Endothelial cell of umbilical vein (primary cell): ENCODE measurements at regions not wholly inside any gene's neighbourhood (a gene's known extent, or its start where the extent isn't known, plus 50 kb on each side); places are given as distances from the start of the nearest gene placed in this dataset.

Source experiments
- BruUV-seq: library from RNA; stranded (reverse); fragments of 400-500 nt; replicated peaks from 2 replicates; lab custom pipeline; 2021; lab: Mats Ljungman, UMichigan
- CTCF ChIA-PET: fragments of 300-600, 350-600 bp; sonication (Branson Sonifier 250); formaldehyde crosslinking; loops from one replicate; lab custom pipeline; 2021; ENCODE audit warnings: antibody characterized with exemption, inconsistent platforms; lab: Charles Lee
- POLR2A ChIA-PET: fragments of 300-600, 350-600 bp; sonication (Branson Sonifier 250); formaldehyde crosslinking; loops from one replicate; lab custom pipeline; 2021; ENCODE audit warnings: antibody characterized with exemption, inconsistent platforms; lab: Charles Lee
- DNase-seq: peaks from one replicate; pipeline ENCODE4 v3.0.0-alpha.2; 2011; ENCODE audit warnings: low read depth, low spot score
- FAIRE-seq: peaks from 2 replicates; lab custom pipeline; 2011; peaks lifted over from hg19 to GRCh38; lab: Jason Lieb, UNC
- H2AFZ ChIP-seq: 2 replicates; pipeline ENCODE4 v1.6.0; 2012; ENCODE audit warnings: low read depth, low read length, control low read depth, inconsistent platforms
- H3K27ac ChIP-seq: 2 replicates; pipeline ENCODE4 v1.5.1; 2011; ENCODE audit warnings: low read depth, mild to moderate bottlenecking, control low read depth, low read length, moderate library complexity; ENCODE audit not compliant: insufficient read depth
- H3K27me3 ChIP-seq, 2 experiments: 2 replicates each; pipeline versions ENCODE4 v1.6.0 to v1.6.1; 2011; ENCODE audit warnings: low read length in 2 of 2, mixed read lengths in 1 of 2; ENCODE audit not compliant: control insufficient read depth in 2 of 2, insufficient read depth in 2 of 2
- H3K36me3 ChIP-seq, 2 experiments: 2 replicates in 1 of 2; 3 replicates in 1 of 2; pipeline ENCODE4 v1.5.1; 2011; ENCODE audit warnings: low read length in 2 of 2, mild to moderate bottlenecking in 1 of 2, moderate library complexity in 1 of 2; ENCODE audit not compliant: control insufficient read depth in 2 of 2, insufficient read depth in 2 of 2; ENCODE audit errors: extremely low read depth in 1 of 2
- H3K4me1 ChIP-seq: 3 replicates; pipeline ENCODE4 v1.5.1; 2011; ENCODE audit warnings: mild to moderate bottlenecking, low read length; ENCODE audit not compliant: control insufficient read depth, insufficient read depth; ENCODE audit errors: extremely low read depth
- H3K4me2 ChIP-seq: 2 replicates; pipeline ENCODE4 v1.6.1; 2011; ENCODE audit warnings: low read length, control low read depth, mixed read lengths; ENCODE audit not compliant: insufficient read depth
- H3K4me3 ChIP-seq, 3 experiments: fragments of 200-600 bp in 1 of 3; sonication (generic), shearing (Covaris generic) in 1 of 3; replicated peaks in 1 of 3; 2 replicates each; pipeline ENCODE4 v1.5.1; 2011 to 2016; ENCODE audit warnings: control low read depth in 3 of 3, low read length in 3 of 3, mild to moderate bottlenecking in 2 of 3, inconsistent platforms in 1 of 3, low read depth in 1 of 3, moderate library complexity in 1 of 3; ENCODE audit not compliant: insufficient read depth in 1 of 3
- H3K79me2 ChIP-seq: 2 replicates; pipeline ENCODE4 v1.6.0; 2012; ENCODE audit warnings: low read length, inconsistent platforms; ENCODE audit not compliant: control insufficient read depth, insufficient read depth
- H3K9ac ChIP-seq: replicated peaks from 2 replicates; pipeline ENCODE3; 2011; ENCODE audit warnings: low read length, control low read depth; ENCODE audit not compliant: insufficient read depth; ENCODE audit errors: extremely low read depth
- H3K9me1 ChIP-seq: replicated peaks from 3 replicates; pipeline ENCODE4 v1.6.0; 2011; ENCODE audit warnings: mild to moderate bottlenecking, low read length; ENCODE audit not compliant: control insufficient read depth, insufficient read depth; ENCODE audit errors: extremely low read depth
- H3K9me3 ChIP-seq: replicated peaks from 2 replicates; pipeline ENCODE4 v1.5.1; 2012; ENCODE audit warnings: low read length, inconsistent platforms; ENCODE audit not compliant: control insufficient read depth, insufficient read depth
- H4K20me1 ChIP-seq: replicated peaks from 2 replicates; pipeline ENCODE3; 2011; ENCODE audit warnings: mild to moderate bottlenecking, low read length; ENCODE audit not compliant: control insufficient read depth, insufficient read depth; ENCODE audit errors: extremely low read depth
- EZH2 ChIP-seq: IDR thresholded peaks from 2 replicates; pipeline ENCODE4 v1.6.1; 2012; ENCODE audit warnings: borderline replicate concordance, low read depth, mild to moderate bottlenecking, moderate library complexity, low read length, inconsistent platforms; ENCODE audit not compliant: severe bottlenecking
- FOS ChIP-seq: IDR thresholded peaks from 2 replicates; pipeline ENCODE4 v1.6.1; 2011; ENCODE audit warnings: mild to moderate bottlenecking, low read length, moderate library complexity, borderline replicate concordance; ENCODE audit not compliant: insufficient read depth
- GATA2 ChIP-seq: IDR thresholded peaks from 2 replicates; pipeline ENCODE4 v1.7.0; 2011; ENCODE audit warnings: low read depth, mild to moderate bottlenecking, moderate library complexity, mixed read lengths, low read length; ENCODE audit not compliant: insufficient read length, insufficient read depth
- JUN ChIP-seq: IDR thresholded peaks from 2 replicates; pipeline ENCODE4 v1.6.1; 2011; ENCODE audit warnings: borderline replicate concordance, low read depth; ENCODE audit not compliant: insufficient read length, insufficient read depth
- MYC ChIP-seq: IDR thresholded peaks from one replicate; pipeline ENCODE4 v1.6.1; 2011; ENCODE audit warnings: mild to moderate bottlenecking, low read depth, low read length
- POLR2A ChIP-seq: IDR thresholded peaks from 2 replicates; pipeline ENCODE4 v1.6.1; 2012; ENCODE audit warnings: low read depth, mild to moderate bottlenecking, control low read depth, low read length
- POLR2AphosphoS5 ChIP-seq: IDR thresholded peaks from 2 replicates; pipeline ENCODE4 v1.6.1; 2012; ENCODE audit warnings: low read depth, mild to moderate bottlenecking, control low read depth, low read length, moderate library complexity; ENCODE audit not compliant: insufficient read depth
- dilution Hi-C: fragments of 300-500 bp; cut with MboI; formaldehyde crosslinking; loops from one replicate; pipeline ENCODE4 v1.15.0; 2019; ENCODE audit warnings: low sequenced_read_pairs; ENCODE audit not compliant: extremely low pct_ligation_motif_present
- intact Hi-C: fragments of 100-400 bp; cut with micrococcal nuclease; formaldehyde crosslinking; loops from one replicate; pipeline ENCODE4 v1.10.0; 2022
- TF ChIP-seq, protein P1 (sequence below), 2 donors: IDR thresholded peaks; 1 replicate in 1 of 2; 2 replicates in 1 of 2; pipeline ENCODE4 v1.5.1; 2011; ENCODE audit warnings: low read length in 2 of 2, mild to moderate bottlenecking in 2 of 2, moderate library complexity in 2 of 2, control low read depth in 1 of 2, inconsistent platforms in 1 of 2, low read depth in 1 of 2; ENCODE audit not compliant: insufficient read depth in 1 of 2; ENCODE audit errors: extremely low read depth in 1 of 2
- TF ChIP-seq, protein P2 (sequence below): IDR thresholded peaks from 2 replicates; pipeline ENCODE4 v1.6.1; 2011; ENCODE audit not compliant: insufficient read depth, insufficient read length

DNA sequence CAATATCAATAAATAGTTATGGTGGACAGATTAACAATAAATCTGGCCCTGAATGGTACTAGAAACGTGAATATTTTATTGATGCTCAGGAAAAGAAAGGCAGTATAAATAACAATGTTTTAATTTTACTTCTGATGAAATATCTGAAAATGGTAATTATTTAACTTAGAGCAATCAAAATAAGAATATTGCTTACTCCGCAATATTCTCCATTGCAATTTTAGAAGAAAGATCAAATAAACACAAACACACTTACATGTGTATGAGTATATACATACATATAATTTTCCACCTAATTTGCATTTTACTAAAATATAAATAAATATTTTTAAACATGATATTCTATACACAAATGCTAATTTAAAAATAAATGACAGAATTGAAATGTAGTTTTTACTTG lies 1130.5 kb downstream of the NCAM2 start:
- TF ChIP-seq, protein P1, sequence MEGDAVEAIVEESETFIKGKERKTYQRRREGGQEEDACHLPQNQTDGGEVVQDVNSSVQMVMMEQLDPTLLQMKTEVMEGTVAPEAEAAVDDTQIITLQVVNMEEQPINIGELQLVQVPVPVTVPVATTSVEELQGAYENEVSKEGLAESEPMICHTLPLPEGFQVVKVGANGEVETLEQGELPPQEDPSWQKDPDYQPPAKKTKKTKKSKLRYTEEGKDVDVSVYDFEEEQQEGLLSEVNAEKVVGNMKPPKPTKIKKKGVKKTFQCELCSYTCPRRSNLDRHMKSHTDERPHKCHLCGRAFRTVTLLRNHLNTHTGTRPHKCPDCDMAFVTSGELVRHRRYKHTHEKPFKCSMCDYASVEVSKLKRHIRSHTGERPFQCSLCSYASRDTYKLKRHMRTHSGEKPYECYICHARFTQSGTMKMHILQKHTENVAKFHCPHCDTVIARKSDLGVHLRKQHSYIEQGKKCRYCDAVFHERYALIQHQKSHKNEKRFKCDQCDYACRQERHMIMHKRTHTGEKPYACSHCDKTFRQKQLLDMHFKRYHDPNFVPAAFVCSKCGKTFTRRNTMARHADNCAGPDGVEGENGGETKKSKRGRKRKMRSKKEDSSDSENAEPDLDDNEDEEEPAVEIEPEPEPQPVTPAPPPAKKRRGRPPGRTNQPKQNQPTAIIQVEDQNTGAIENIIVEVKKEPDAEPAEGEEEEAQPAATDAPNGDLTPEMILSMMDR (IDR thresholded peaks at IDR 0.05; ENCODE audit: extremely low read depth in 1 of 2, insufficient read depth in 1 of 2, low read depth in 1 of 2, low read length in 2 of 2) = no peak
- TF ChIP-seq FOS = no peak
- no peak for TF ChIP-seq EZH2
- no peak for TF ChIP-seq GATA2
- no peak for TF ChIP-seq JUN
- TF ChIP-seq POLR2AphosphoS5 = no peak
- TF ChIP-seq POLR2A = no peak
- no peak for TF ChIP-seq MYC
- TF ChIP-seq, protein P2, sequence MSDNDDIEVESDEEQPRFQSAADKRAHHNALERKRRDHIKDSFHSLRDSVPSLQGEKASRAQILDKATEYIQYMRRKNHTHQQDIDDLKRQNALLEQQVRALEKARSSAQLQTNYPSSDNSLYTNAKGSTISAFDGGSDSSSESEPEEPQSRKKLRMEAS = no peak
- BruUV-seq = no TSS peak
- no peak for FAIRE-seq
- intact Hi-C loops (no loop called here), dilution Hi-C loops (no loop called here)
- Histone ChIP-seq H3K4me1 (no peaks in the 10 kb centered on the region), H3K9me1 (no peaks in the 10 kb centered on the region), H3K9me3 (no peaks in the 10 kb centered on the region), H3K36me3 (no peaks in the 10 kb centered on the region), H3K27ac (no peak overlapping the region), H3K4me2 (no peak overlapping the region), H3K27me3 (no peaks in the 10 kb centered on the region), H3K4me3 (no peak overlapping the region), H2AFZ (no peak overlapping the region), H3K79me2 (no peaks in the 10 kb centered on the region), H4K20me1 (no peaks in the 10 kb centered on the region), H3K9ac (no peak overlapping the region)
- no peak for DNase-seq
- ChIA-PET CTCF (no interaction called here), POLR2A (no interaction called here)
